ENCODE measurements at regions not wholly inside any gene's neighbourhood (a gene's known extent, or its start where the extent isn't known, plus 50 kb on each side); places are given as distances from the start of the nearest gene placed in this dataset.
A peak's percentile ranks its signal among the peaks of the same experiment; 100 is the strongest.

DNA sequence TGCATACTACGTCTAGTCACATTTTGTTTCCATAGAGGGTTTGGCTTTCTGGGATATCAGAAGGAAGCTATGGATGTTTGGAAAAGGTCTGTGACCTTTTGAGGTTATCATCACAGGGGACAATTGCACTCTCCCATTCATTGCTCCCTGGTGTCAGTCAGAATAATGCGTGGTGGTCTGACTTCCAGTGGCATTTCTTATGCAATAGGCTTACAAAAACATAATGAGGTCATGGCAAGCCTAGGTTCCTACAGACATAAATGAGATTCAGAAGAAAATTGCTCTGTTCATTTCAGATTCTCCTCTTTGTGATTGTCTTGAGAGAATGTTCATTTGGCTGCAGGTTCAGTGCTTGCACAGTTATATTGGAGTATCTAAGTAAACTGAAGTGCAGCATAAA, 54.6 kb downstream of the ARHGAP35 start:
- H4K20me1 ChIP-seq (ENCODE audit: insufficient read depth, low read length), result no peaks in the 10 kb centered on the region
- H3K9me3 ChIP-seq (ENCODE audit: low read length), result no peaks in the 10 kb centered on the region
- no peaks in the 10 kb centered on the region for H3K27me3 ChIP-seq (ENCODE audit: insufficient read depth, low read length)
- H3K9me2 ChIP-seq (ENCODE audit: low read depth, low read length), result no peaks in the 10 kb centered on the region
- H3K9ac ChIP-seq (ENCODE audit: low read length), result no peak overlapping the region
- peaks cover 76% of the 10 kb centered on the region for H3K79me2 ChIP-seq (ENCODE audit: insufficient read depth, low read length)
- H2AFZ ChIP-seq (ENCODE audit: low read length), result no peak overlapping the region
- H3K36me3 ChIP-seq (ENCODE audit: insufficient read depth, low read length), result peaks cover 21% of the 10 kb centered on the region
- H3K4me2 ChIP-seq (ENCODE audit: low read length), result peak overlapping the region; percentile 1; the same call in 1 of the 2 replicates
- TF ChIP-seq, protein P1, sequence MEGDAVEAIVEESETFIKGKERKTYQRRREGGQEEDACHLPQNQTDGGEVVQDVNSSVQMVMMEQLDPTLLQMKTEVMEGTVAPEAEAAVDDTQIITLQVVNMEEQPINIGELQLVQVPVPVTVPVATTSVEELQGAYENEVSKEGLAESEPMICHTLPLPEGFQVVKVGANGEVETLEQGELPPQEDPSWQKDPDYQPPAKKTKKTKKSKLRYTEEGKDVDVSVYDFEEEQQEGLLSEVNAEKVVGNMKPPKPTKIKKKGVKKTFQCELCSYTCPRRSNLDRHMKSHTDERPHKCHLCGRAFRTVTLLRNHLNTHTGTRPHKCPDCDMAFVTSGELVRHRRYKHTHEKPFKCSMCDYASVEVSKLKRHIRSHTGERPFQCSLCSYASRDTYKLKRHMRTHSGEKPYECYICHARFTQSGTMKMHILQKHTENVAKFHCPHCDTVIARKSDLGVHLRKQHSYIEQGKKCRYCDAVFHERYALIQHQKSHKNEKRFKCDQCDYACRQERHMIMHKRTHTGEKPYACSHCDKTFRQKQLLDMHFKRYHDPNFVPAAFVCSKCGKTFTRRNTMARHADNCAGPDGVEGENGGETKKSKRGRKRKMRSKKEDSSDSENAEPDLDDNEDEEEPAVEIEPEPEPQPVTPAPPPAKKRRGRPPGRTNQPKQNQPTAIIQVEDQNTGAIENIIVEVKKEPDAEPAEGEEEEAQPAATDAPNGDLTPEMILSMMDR (IDR thresholded peaks at IDR 0.05; ENCODE audit: low read length), result no peak
- TF ChIP-seq EZH2 (IDR thresholded peaks at IDR 0.05; ENCODE audit: borderline replicate concordance, low read length), result no peak
- H3K27ac ChIP-seq (ENCODE audit: low read depth, low read length, poor library complexity, severe bottlenecking), result peak overlapping the region; percentile 45
- no peaks in the 10 kb centered on the region for H3F3A ChIP-seq (ENCODE audit: insufficient read depth, low read length)
- no peak overlapping the region for H3K4me3 ChIP-seq (ENCODE audit: low read depth, low read length, poor library complexity, severe bottlenecking)
- H3K4me1 ChIP-seq (ENCODE audit: insufficient read depth, low read length, severe bottlenecking), result peaks cover 61% of the 10 kb centered on the region

GRCh38 chr19:46917002-46917401, 56.2 kb downstream of the ARHGAP35 start:
- H3K4me2 ChIP-seq (ENCODE audit: low read length), result no peak overlapping the region
- H3K27ac ChIP-seq (ENCODE audit: low read depth, low read length, poor library complexity, severe bottlenecking), result no peak overlapping the region
- H2AFZ ChIP-seq (ENCODE audit: low read length), result no peak overlapping the region
- H3F3A ChIP-seq (ENCODE audit: insufficient read depth, low read length), result no peaks in the 10 kb centered on the region; the same call in 1 of the 2 replicates
- no peak for TF ChIP-seq EZH2 (IDR thresholded peaks at IDR 0.05; ENCODE audit: borderline replicate concordance, low read length)
- TF ChIP-seq, protein P1 (IDR thresholded peaks at IDR 0.05; ENCODE audit: low read length), result no peak
- no peak overlapping the region for H3K9ac ChIP-seq (ENCODE audit: low read length)
- peaks cover 51% of the 10 kb centered on the region for H3K4me1 ChIP-seq (ENCODE audit: insufficient read depth, low read length, severe bottlenecking)
- H3K4me3 ChIP-seq (ENCODE audit: low read depth, low read length, poor library complexity, severe bottlenecking), result no peak overlapping the region
- H3K9me2 ChIP-seq (ENCODE audit: low read depth, low read length), result no peaks in the 10 kb centered on the region
- H3K36me3 ChIP-seq (ENCODE audit: insufficient read depth, low read length), result peaks cover 37% of the 10 kb centered on the region
- H4K20me1 ChIP-seq (ENCODE audit: insufficient read depth, low read length), result no peaks in the 10 kb centered on the region
- peaks cover 72% of the 10 kb centered on the region for H3K79me2 ChIP-seq (ENCODE audit: insufficient read depth, low read length)
- H3K27me3 ChIP-seq (ENCODE audit: insufficient read depth, low read length), result no peaks in the 10 kb centered on the region
- H3K9me3 ChIP-seq (ENCODE audit: low read length), result no peaks in the 10 kb centered on the region

- Histone ChIP-seq H2AFZ (ENCODE audit: low read length) (no peak overlapping the region), H4K20me1 (ENCODE audit: insufficient read depth, low read length) (no peaks in the 10 kb centered on the region), H3K9ac (ENCODE audit: low read length) (no peak overlapping the region), H3K9me3 (ENCODE audit: low read length) (no peaks in the 10 kb centered on the region), H3K36me3 (ENCODE audit: insufficient read depth, low read length) (peaks cover 46% of the 10 kb centered on the region), H3K27me3 (ENCODE audit: insufficient read depth, low read length) (no peaks in the 10 kb centered on the region), H3F3A (ENCODE audit: insufficient read depth, low read length) (no peaks in the 10 kb centered on the region; the same call in 1 of the 2 replicates), H3K79me2 (ENCODE audit: insufficient read depth, low read length) (peaks cover 64% of the 10 kb centered on the region), H3K4me2 (ENCODE audit: low read length) (no peak overlapping the region), H3K4me3 (ENCODE audit: low read depth, low read length, poor library complexity, severe bottlenecking) (no peak overlapping the region), H3K9me2 (ENCODE audit: low read depth, low read length) (no peaks in the 10 kb centered on the region), H3K27ac (ENCODE audit: low read depth, low read length, poor library complexity, severe bottlenecking) (no peak overlapping the region), H3K4me1 (ENCODE audit: insufficient read depth, low read length, severe bottlenecking) (peaks cover 37% of the 10 kb centered on the region)
- TF ChIP-seq, protein P1 (IDR thresholded peaks at IDR 0.05; ENCODE audit: low read length), result no peak
- no peak for TF ChIP-seq EZH2 (IDR thresholded peaks at IDR 0.05; ENCODE audit: borderline replicate concordance, low read length)
Observed at GRCh38 chr19:46919324-46919723, 58.5 kb downstream of the ARHGAP35 start.
